Adrenal gland (tissue), 9 donors: ENCODE measurements at regions not wholly inside any gene's neighbourhood (a gene's known extent, or its start where the extent isn't known, plus 50 kb on each side); places are given as distances from the start of the nearest gene placed in this dataset.
"Not testable (repeated sequence)": the region's sequence is repeated elsewhere in the genome, so short reads cannot be mapped to it uniquely, and the experiment has no call there.

Experiments used
- DNase-seq, 7 donors: peaks; one replicate each; pipeline ENCODE4 v3.0.0-alpha.2; 2019 to 2020
- H3K27ac ChIP-seq, 5 donors: fragments of 200-600 bp; sonication (generic) in 4 of 5; 1 replicate in 3 of 5; 2 replicates in 2 of 5; pipeline versions ENCODE4 v1.5.1 to v1.8.0; 2016 to 2020; ENCODE audit warnings: mild to moderate bottlenecking in 1 of 5
- H3K27me3 ChIP-seq: fragments of 200-600 bp; 2 replicates; pipeline ENCODE4 v1.8.0; 2021
- H3K36me3 ChIP-seq, 2 donors: fragments of 200-600 bp; replicated peaks in 1 of 2; 1 replicate in 1 of 2; 2 replicates in 1 of 2; pipeline versions ENCODE4 v1.5.1 to v1.8.0; 2018 to 2022
- H3K4me1 ChIP-seq, 2 donors: fragments of 200-600 bp; replicated peaks in 1 of 2; 1 replicate in 1 of 2; 2 replicates in 1 of 2; pipeline versions ENCODE4 v1.5.1 to v1.8.0; 2018 to 2021
- H3K4me3 ChIP-seq, 4 donors: fragments of 200-600 bp; sonication (generic) in 3 of 4; one replicate each; pipeline ENCODE4 v1.5.1; 2016 to 2018
- H3K9me3 ChIP-seq, 3 donors: fragments of 200-600 bp; sonication (generic) in 1 of 3; replicated peaks in 1 of 3; 1 replicate in 2 of 3; 2 replicates in 1 of 3; pipeline versions ENCODE4 v1.5.1 to v1.8.0; 2016 to 2021
- CTCF ChIP-seq, 6 experiments: fragments of 450-650 bp in 4 of 6; fragments of 200-600 bp in 2 of 6; sonication (generic) in 1 of 6; IDR thresholded peaks; 1 replicate in 5 of 6; 2 replicates in 1 of 6; pipeline versions ENCODE4 v1.5.1 to v1.8.0; 2016 to 2021; ENCODE audit warnings: antibody characterized with exemption in 6 of 6, mild to moderate bottlenecking in 2 of 6, moderate library complexity in 1 of 6
- POLR2A ChIP-seq, 2 donors: fragments of 450-650 bp; IDR thresholded peaks; one replicate each; pipeline ENCODE4 v1.6.1; 2017; ENCODE audit warnings: antibody characterized with exemption in 2 of 2, mild to moderate bottlenecking in 2 of 2, moderate library complexity in 1 of 2
- WGBS, 4 donors: extraction: QIAGEN DNeasy Blood & Tissue Kit in 2 of 4; methylation state at CpG; one replicate each; pipeline versions ENCODE4 v1.1.5 to v1.1.7; 2013 to 2017; 5-methylcytosine and 5-hydroxymethylcytosine counted together
- intact Hi-C, 2 donors: fragments of 100-400 bp; cut with DNase I; formaldehyde crosslinking; loops; one replicate each; pipeline versions ENCODE4 v1.14.1 to v1.15.0; 2022 to 2023
- small RNA-seq, 2 donors: library from RNA; depleted of rRNA; stranded (forward); fragments of <200 nt; gene quantifications; one replicate each; pipeline ENCODE3, GENCODE V24; 2016
- donor health status: healthy with polysubstance abuse.
- donor health status: Bipolar disorder and iron deficiency.
- donor health status: DM: yes; HTN: yes; CAD: no.
- donor health status: DM: no; HTN: no; CAD: no.
- donor health status: DM: no; HTN: no; CAD: no.

GRCh38 chr2:216752855-216753505 is 57.6 kb upstream of the IGFBP5 start:
- no peak overlapping the region for H3K4me3 ChIP-seq
- no peaks in the 10 kb centered on the region for H3K4me1 ChIP-seq
- intact Hi-C loops: no loop called here
- no peaks in the 10 kb centered on the region for H3K9me3 ChIP-seq
- no peak for DNase-seq
- no peak for TF ChIP-seq CTCF (IDR thresholded peaks at IDR 0.05)
- no peak for TF ChIP-seq POLR2A (IDR thresholded peaks at IDR 0.05)
- no peak overlapping the region for H3K27ac ChIP-seq
- WGBS, 4 donors: 66 to 85% (median 81%) methylated on average over 2 of the region's 2 CpGs
- no peaks in the 10 kb centered on the region for H3K36me3 ChIP-seq
- no peaks in the 10 kb centered on the region for H3K27me3 ChIP-seq

- H3K9me3 ChIP-seq, DNase-seq, H3K27me3 ChIP-seq, H3K36me3 ChIP-seq, H3K4me1 ChIP-seq, H3K27ac ChIP-seq, intact Hi-C loops, H3K4me3 ChIP-seq: not testable (repeated sequence)
These were observed 55.4 kb upstream of the IGFBP5 start for GRCh38 chr2:216750750-216751149.

DNA sequence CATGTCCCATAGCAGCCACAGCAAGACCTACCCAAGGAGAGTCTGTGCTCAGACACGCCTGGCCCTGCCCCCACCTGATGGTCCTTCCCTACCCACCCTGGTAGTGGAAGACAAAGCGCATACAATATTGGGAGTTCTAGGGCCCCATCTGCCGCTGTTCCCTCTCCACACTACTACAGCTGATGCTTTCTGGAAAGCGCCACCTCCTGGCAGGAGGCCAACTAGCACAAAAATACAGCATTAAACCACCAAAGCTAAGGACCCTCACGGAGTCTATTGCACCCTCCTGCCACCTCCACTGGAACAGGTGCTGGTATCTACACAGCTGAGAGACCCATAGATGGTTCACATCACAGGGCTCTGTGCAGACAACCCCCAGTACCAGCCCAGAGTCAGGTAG is 50.9 kb upstream of the IGFBP5 start:
- H3K27ac ChIP-seq, intact Hi-C loops, H3K9me3 ChIP-seq, H3K4me3 ChIP-seq, H3K4me1 ChIP-seq, H3K36me3 ChIP-seq, DNase-seq, H3K27me3 ChIP-seq: not testable (repeated sequence)
- 88 to 94% (median 93%) methylated on average over 3 to 5 of the region's 5 CpGs for WGBS, 4 donors

- TF ChIP-seq CTCF (IDR thresholded peaks at IDR 0.05) (no peak), POLR2A (IDR thresholded peaks at IDR 0.05) (no peak)
- Histone ChIP-seq H3K4me1 (peaks cover 0 to 3% of the 10 kb centered on the region in 2 donors), H3K4me3 (no peak overlapping the region), H3K27me3 (no peaks in the 10 kb centered on the region), H3K9me3 (no peaks in the 10 kb centered on the region), H3K27ac (no peak overlapping the region), H3K36me3 (no peaks in the 10 kb centered on the region)
- WGBS, 4 donors: 81 to 93% (median 89%) methylated on average over 3 of the region's 3 CpGs
- no peak for DNase-seq
- intact Hi-C loops: no loop called here
These were observed 50.1 kb upstream of the IGFBP5 start for GRCh38 chr2:216745453-216745852.

Small RNA genes lying in the stretch of these regions (small RNA-seq; reads per million reads assigned to genes)
- 0 reads per million in 2 donors for gene RNA5SP120
